ENCODE measurements at regions not wholly inside any gene's neighbourhood (a gene's known extent, or its start where the extent isn't known, plus 50 kb on each side); places are given as distances from the start of the nearest gene placed in this dataset.

GRCh38 chr1:90850181-90850897 lies 133.2 kb upstream of the BARHL2 start:
- no peak for DNase-seq
- Histone ChIP-seq H3K27ac (ENCODE audit: low read depth, low read length) (peak overlapping the region; percentile 59), H3K36me3 (ENCODE audit: insufficient read depth, low read length) (no peaks in the 10 kb centered on the region), H3K4me1 (ENCODE audit: insufficient read depth, low read length) (peaks cover 12% of the 10 kb centered on the region), H3K4me3 (ENCODE audit: low read length) (peak overlapping the region; percentile 65), H3K9me3 (ENCODE audit: low read length) (no peaks in the 10 kb centered on the region), H3K27me3 (ENCODE audit: insufficient read depth, low read length, poor library complexity, severe bottlenecking) (peaks cover 23% of the 10 kb centered on the region)
- Mint-ChIP-seq H3K9me3 (no peaks in the 10 kb centered on the region), H3K36me3 (no peaks in the 10 kb centered on the region), H3K4me1 (peaks cover 8 to 17% (median 11%) of the 10 kb centered on the region in 3 donors), H3K27ac (peak overlapping the region in 1 of 8 donors; percentile 52), H3K4me3 (peak overlapping the region; percentile 71 to 92 (median 83)), H3K27me3 (peaks cover 32 to 66% of the 10 kb centered on the region in 2 donors)
- POLR2A ChIA-PET: no interaction called here
- CTCF ChIA-PET: interaction anchor here (2.1 kb wide), 1 partner anchor 14 kb away, joined by 6 read pairs; no protein-coding TSS in a partner anchor

GRCh38 chr1:90841473-90841872 lies 124.4 kb upstream of the BARHL2 start:
- ChIA-PET POLR2A (no interaction called here), CTCF (no interaction called here)
- H3K4me1 ChIP-seq (ENCODE audit: insufficient read depth, low read length): no peaks in the 10 kb centered on the region
- no peak overlapping the region for H3K4me3 Mint-ChIP-seq
- H3K36me3 Mint-ChIP-seq: no peaks in the 10 kb centered on the region
- peaks cover 59 to 91% of the 10 kb centered on the region in 2 donors for H3K27me3 Mint-ChIP-seq
- peaks cover 0 to 2% (median 0%) of the 10 kb centered on the region in 5 donors for H3K9me3 Mint-ChIP-seq
- H3K4me1 Mint-ChIP-seq: peaks cover 4 to 30% (median 11%) of the 10 kb centered on the region in 3 donors
- no peaks in the 10 kb centered on the region for H3K36me3 ChIP-seq (ENCODE audit: insufficient read depth, low read length)
- H3K4me3 ChIP-seq (ENCODE audit: low read length): no peak overlapping the region
- no peak overlapping the region for H3K27ac ChIP-seq (ENCODE audit: low read depth, low read length)
- H3K27me3 ChIP-seq (ENCODE audit: insufficient read depth, low read length, poor library complexity, severe bottlenecking): peaks cover 56% of the 10 kb centered on the region
- no peaks in the 10 kb centered on the region for H3K9me3 ChIP-seq (ENCODE audit: low read length)
- no peak for DNase-seq
- H3K27ac Mint-ChIP-seq: peak overlapping the region in 1 of 8 donors; percentile 45

GRCh38 chr1:90840352-90840751 lies 123.2 kb upstream of the BARHL2 start:
- no peak overlapping the region for H3K4me3 Mint-ChIP-seq
- CTCF ChIA-PET: no interaction called here
- H3K27me3 ChIP-seq (ENCODE audit: insufficient read depth, low read length, poor library complexity, severe bottlenecking): peaks cover 67% of the 10 kb centered on the region

GRCh38 chr1:90839323-90839722 lies 122.2 kb upstream of the BARHL2 start:
- no peak for DNase-seq
- Histone ChIP-seq H3K4me1 (ENCODE audit: insufficient read depth, low read length) (peaks cover 14% of the 10 kb centered on the region), H3K36me3 (ENCODE audit: insufficient read depth, low read length) (no peaks in the 10 kb centered on the region), H3K27ac (ENCODE audit: low read depth, low read length) (no peak overlapping the region), H3K4me3 (ENCODE audit: low read length) (no peak overlapping the region), H3K27me3 (ENCODE audit: insufficient read depth, low read length, poor library complexity, severe bottlenecking) (peaks cover 77% of the 10 kb centered on the region), H3K9me3 (ENCODE audit: low read length) (no peaks in the 10 kb centered on the region)
- CTCF ChIA-PET: no interaction called here
- H3K27ac Mint-ChIP-seq: peak overlapping the region in 1 of 8 donors; percentile 28
- H3K36me3 Mint-ChIP-seq: no peaks in the 10 kb centered on the region
- POLR2A ChIA-PET: no interaction called here
- H3K9me3 Mint-ChIP-seq: peaks cover 0 to 2% (median 0%) of the 10 kb centered on the region in 5 donors
- no peak overlapping the region for H3K4me3 Mint-ChIP-seq
- H3K4me1 Mint-ChIP-seq: peaks cover 18 to 48% (median 25%) of the 10 kb centered on the region in 3 donors
- peaks cover 62 to 84% of the 10 kb centered on the region in 2 donors for H3K27me3 Mint-ChIP-seq

More at GRCh38 chr1:90840352-90840751, 123.2 kb upstream of the BARHL2 start:
- Histone ChIP-seq H3K4me1 (ENCODE audit: insufficient read depth, low read length) (peaks cover 6% of the 10 kb centered on the region), H3K27ac (ENCODE audit: low read depth, low read length) (no peak overlapping the region), H3K36me3 (ENCODE audit: insufficient read depth, low read length) (no peaks in the 10 kb centered on the region), H3K4me3 (ENCODE audit: low read length) (no peak overlapping the region), H3K9me3 (ENCODE audit: low read length) (no peaks in the 10 kb centered on the region)
- POLR2A ChIA-PET: no interaction called here
- Mint-ChIP-seq H3K9me3 (peaks cover 0 to 2% (median 0%) of the 10 kb centered on the region in 5 donors), H3K27me3 (peaks cover 59 to 84% of the 10 kb centered on the region in 2 donors), H3K36me3 (no peaks in the 10 kb centered on the region), H3K27ac (no peak overlapping the region), H3K4me1 (peaks cover 9 to 37% (median 15%) of the 10 kb centered on the region in 3 donors)
- no peak for DNase-seq

GRCh38 chr1:90838720-90839119 lies 121.6 kb upstream of the BARHL2 start:
- CTCF ChIA-PET: no interaction called here
- H3K36me3 Mint-ChIP-seq: no peaks in the 10 kb centered on the region

GRCh38 chr1:90837420-90837819 lies 120.3 kb upstream of the BARHL2 start:
- H3K9me3 Mint-ChIP-seq: peaks cover 0 to 5% (median 0%) of the 10 kb centered on the region in 5 donors

More at GRCh38 chr1:90838720-90839119, 121.6 kb upstream of the BARHL2 start:
- Mint-ChIP-seq H3K4me3 (no peak overlapping the region), H3K4me1 (peaks cover 22 to 54% (median 31%) of the 10 kb centered on the region in 3 donors), H3K27me3 (peaks cover 68 to 85% of the 10 kb centered on the region in 2 donors), H3K27ac (peak overlapping the region in 1 of 8 donors; percentile 25), H3K9me3 (peaks cover 0 to 3% (median 0%) of the 10 kb centered on the region in 5 donors)
- Histone ChIP-seq H3K9me3 (ENCODE audit: low read length) (no peaks in the 10 kb centered on the region), H3K27me3 (ENCODE audit: insufficient read depth, low read length, poor library complexity, severe bottlenecking) (peaks cover 83% of the 10 kb centered on the region), H3K4me1 (ENCODE audit: insufficient read depth, low read length) (peaks cover 14% of the 10 kb centered on the region), H3K27ac (ENCODE audit: low read depth, low read length) (no peak overlapping the region), H3K4me3 (ENCODE audit: low read length) (no peak overlapping the region), H3K36me3 (ENCODE audit: insufficient read depth, low read length) (no peaks in the 10 kb centered on the region)
- no peak for DNase-seq
- POLR2A ChIA-PET: no interaction called here

GRCh38 chr1:90836345-90836679 lies 119.2 kb upstream of the BARHL2 start:
- no peak for DNase-seq
- CTCF ChIA-PET: no interaction called here

More at GRCh38 chr1:90837420-90837819, 120.3 kb upstream of the BARHL2 start:
- peaks cover 87% of the 10 kb centered on the region for H3K27me3 ChIP-seq (ENCODE audit: insufficient read depth, low read length, poor library complexity, severe bottlenecking)
- no peak overlapping the region for H3K27ac ChIP-seq (ENCODE audit: low read depth, low read length)
- Mint-ChIP-seq H3K4me1 (peaks cover 22 to 54% (median 31%) of the 10 kb centered on the region in 3 donors), H3K36me3 (no peaks in the 10 kb centered on the region), H3K27ac (peak overlapping the region in 1 of 8 donors; percentile 17), H3K27me3 (peaks cover 81 to 85% of the 10 kb centered on the region in 2 donors), H3K4me3 (peak overlapping the region in 1 of 7 donors; percentile 30)
- POLR2A ChIA-PET: no interaction called here
- H3K36me3 ChIP-seq (ENCODE audit: insufficient read depth, low read length): no peaks in the 10 kb centered on the region
- CTCF ChIA-PET: no interaction called here
- no peak overlapping the region for H3K4me3 ChIP-seq (ENCODE audit: low read length)
- peaks cover 14% of the 10 kb centered on the region for H3K4me1 ChIP-seq (ENCODE audit: insufficient read depth, low read length)
- DNase-seq: no peak
- no peaks in the 10 kb centered on the region for H3K9me3 ChIP-seq (ENCODE audit: low read length)

GRCh38 chr1:90835661-90836344 lies 118.7 kb upstream of the BARHL2 start:
- Mint-ChIP-seq H3K36me3 (no peaks in the 10 kb centered on the region), H3K4me3 (peak overlapping the region in 5 of 7 donors; percentile 40 to 72 (median 47)), H3K9me3 (peaks cover 0 to 5% (median 0%) of the 10 kb centered on the region in 5 donors), H3K27me3 (peaks cover 86% of the 10 kb centered on the region in 2 donors), H3K27ac (no peak overlapping the region), H3K4me1 (peaks cover 22 to 51% (median 31%) of the 10 kb centered on the region in 3 donors)
- H3K9me3 ChIP-seq (ENCODE audit: low read length): no peaks in the 10 kb centered on the region
- H3K4me1 ChIP-seq (ENCODE audit: insufficient read depth, low read length): peaks cover 14% of the 10 kb centered on the region
- peaks cover 87% of the 10 kb centered on the region for H3K27me3 ChIP-seq (ENCODE audit: insufficient read depth, low read length, poor library complexity, severe bottlenecking)
- POLR2A ChIA-PET: no interaction called here
- DNase-seq: no peak
- H3K36me3 ChIP-seq (ENCODE audit: insufficient read depth, low read length): no peaks in the 10 kb centered on the region
- H3K4me3 ChIP-seq (ENCODE audit: low read length): no peak overlapping the region
- CTCF ChIA-PET: no interaction called here
- no peak overlapping the region for H3K27ac ChIP-seq (ENCODE audit: low read depth, low read length)

More at GRCh38 chr1:90836345-90836679, 119.2 kb upstream of the BARHL2 start:
- Mint-ChIP-seq H3K9me3 (peaks cover 0 to 5% (median 0%) of the 10 kb centered on the region in 5 donors), H3K4me1 (peaks cover 22 to 54% (median 31%) of the 10 kb centered on the region in 3 donors), H3K27me3 (peaks cover 86% of the 10 kb centered on the region in 2 donors), H3K27ac (peak overlapping the region in 1 of 8 donors; percentile 36), H3K36me3 (no peaks in the 10 kb centered on the region), H3K4me3 (peak overlapping the region in 5 of 7 donors; percentile 40 to 72 (median 61))
- POLR2A ChIA-PET: no interaction called here
- Histone ChIP-seq H3K27me3 (ENCODE audit: insufficient read depth, low read length, poor library complexity, severe bottlenecking) (peaks cover 90% of the 10 kb centered on the region), H3K4me3 (ENCODE audit: low read length) (no peak overlapping the region), H3K27ac (ENCODE audit: low read depth, low read length) (no peak overlapping the region), H3K9me3 (ENCODE audit: low read length) (no peaks in the 10 kb centered on the region), H3K36me3 (ENCODE audit: insufficient read depth, low read length) (no peaks in the 10 kb centered on the region), H3K4me1 (ENCODE audit: insufficient read depth, low read length) (peaks cover 14% of the 10 kb centered on the region)

Measured in CD8-positive, alpha-beta memory T cell (primary cell).